NCI-H446 treated with DMSO at 0.1 percent for 48 hours (cell line): ENCODE measurements at regions not wholly inside any gene's neighbourhood (a gene's known extent, or its start where the extent isn't known, plus 50 kb on each side); places are given as distances from the start of the nearest gene placed in this dataset.
A peak's percentile ranks its signal among the peaks of the same experiment; 100 is the strongest.

Experiments used
- DNase-seq: peaks from one replicate; lab custom pipeline; 2025; lab: John Stamatoyannopoulos, UW

DNA sequence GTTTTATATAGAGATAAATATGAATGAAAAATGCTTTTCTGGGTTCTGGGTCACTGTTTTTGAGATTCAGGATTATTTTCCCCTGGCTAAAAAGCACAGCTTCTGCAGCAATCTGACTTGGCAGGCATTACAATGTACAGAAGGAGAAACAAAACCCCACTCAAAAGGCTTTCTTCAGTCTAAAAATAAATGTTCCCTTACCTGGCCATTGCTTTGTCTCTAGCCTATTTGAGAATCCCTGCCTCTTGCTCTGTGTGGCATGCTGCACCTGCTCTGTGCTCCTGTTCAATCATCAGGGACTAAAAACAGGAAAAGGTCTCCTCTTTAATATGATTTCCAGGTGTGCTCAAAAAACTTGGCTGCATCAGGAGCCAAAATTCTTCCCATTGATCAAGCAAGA is 187.4 kb upstream of the STAC start:
- DNase-seq: no peak

DNA sequence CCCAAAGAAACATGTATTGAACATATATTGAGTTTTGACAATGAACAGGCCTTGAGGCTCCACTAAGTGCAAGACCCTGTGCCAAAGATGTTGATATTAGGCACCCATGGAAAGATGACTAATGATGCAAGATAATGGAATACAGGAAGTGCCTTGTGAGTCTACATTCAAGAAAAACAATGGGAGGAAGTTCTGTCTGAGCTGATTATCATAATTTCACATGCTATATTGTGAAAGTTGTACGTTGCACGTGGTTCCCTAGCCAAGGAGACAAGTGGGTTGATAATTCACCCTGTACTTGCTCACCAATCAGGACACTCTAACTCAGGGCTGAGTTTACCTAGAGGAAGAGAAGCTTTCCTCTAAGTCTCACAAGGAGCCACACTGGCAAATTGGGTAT is 186.9 kb upstream of the STAC start:
- DNase-seq: no peak

DNA sequence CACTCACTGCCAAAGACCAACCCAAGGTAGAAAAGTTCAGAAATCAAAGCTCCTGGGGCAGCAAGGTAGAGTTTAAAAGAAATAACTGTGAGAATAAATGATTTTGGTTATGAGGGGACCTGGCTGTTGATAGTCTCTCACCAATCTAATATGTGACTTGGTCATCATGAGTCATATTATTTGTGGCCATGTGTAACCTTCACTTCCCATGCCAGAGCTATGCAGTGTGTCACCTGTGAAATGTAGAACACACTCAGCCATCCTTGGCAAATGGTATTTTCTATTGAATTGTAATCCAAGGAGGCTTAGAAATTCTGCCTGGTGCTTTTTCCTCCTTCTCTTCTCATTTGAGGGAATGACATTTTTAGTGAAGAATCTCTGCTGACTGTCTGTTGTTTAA is 184.2 kb upstream of the STAC start:
- no peak for DNase-seq

DNA sequence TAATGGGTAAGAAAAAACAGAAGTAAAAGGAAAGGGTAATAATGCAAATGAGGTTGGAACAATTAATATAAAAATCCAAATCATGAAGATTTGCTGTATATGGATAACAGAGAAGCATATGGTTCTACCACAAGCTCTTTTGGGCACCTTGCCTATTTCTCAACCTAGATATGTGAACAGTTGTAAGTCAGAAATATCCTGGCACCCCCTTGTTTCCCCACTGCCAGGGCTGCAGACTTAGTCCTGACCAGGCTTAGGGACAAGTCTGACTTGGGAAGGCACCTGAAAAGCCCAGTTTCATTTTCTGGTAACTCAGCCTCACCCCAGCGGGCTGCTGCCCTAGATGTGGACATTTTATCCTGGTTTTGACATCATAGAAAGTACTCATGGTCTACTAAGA is 183.2 kb upstream of the STAC start:
- DNase-seq: peak; percentile 3

DNA sequence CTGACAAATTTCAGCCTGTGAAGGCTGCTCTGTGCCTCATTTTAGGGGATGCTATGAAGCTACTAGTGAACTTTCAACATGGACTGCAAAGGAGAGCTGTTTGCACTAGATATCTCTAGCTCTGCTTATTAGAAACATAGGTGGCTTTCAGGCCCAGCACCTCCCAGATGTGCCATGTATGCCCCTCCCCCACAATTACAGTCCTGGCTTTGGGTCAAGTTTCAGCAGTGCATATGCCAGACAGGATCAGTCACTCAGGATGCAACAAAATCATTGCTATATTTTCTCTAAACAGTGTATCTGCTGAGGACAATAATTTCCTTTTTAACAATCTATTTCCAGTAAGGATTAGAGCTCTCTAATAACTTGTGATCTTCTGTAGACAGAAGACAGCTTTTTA is 178.8 kb upstream of the STAC start:
- no peak for DNase-seq

DNA sequence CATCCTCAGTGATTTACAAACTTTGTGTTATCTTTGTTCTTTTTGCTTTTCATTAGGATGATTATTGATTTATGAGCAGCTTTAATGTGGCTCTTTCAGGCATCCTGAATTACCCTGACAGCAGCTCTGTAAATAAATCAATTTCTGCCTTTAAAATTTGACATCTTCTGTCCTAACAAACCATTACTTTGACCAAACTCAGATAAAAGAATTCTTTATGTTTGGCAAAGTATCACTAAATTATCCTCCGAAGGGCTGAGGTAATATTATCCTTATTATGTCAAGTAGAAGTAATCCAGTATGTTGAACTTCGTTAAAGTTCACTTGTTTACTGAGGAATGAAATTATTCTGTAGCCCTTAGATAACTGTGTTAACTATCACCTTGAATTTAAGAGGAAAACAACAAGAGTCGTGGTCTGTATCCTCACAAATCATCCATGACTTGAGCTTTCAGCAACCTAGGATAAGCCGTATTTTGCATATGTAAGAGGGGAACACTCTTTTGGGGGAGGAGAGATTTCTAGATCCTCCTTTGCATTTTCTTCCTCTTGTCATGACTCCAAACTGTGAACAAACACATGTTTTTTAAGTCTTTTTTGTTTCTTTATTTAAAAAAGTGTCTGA is 173.2 kb upstream of the STAC start:
- DNase-seq: peak; percentile 31

DNA sequence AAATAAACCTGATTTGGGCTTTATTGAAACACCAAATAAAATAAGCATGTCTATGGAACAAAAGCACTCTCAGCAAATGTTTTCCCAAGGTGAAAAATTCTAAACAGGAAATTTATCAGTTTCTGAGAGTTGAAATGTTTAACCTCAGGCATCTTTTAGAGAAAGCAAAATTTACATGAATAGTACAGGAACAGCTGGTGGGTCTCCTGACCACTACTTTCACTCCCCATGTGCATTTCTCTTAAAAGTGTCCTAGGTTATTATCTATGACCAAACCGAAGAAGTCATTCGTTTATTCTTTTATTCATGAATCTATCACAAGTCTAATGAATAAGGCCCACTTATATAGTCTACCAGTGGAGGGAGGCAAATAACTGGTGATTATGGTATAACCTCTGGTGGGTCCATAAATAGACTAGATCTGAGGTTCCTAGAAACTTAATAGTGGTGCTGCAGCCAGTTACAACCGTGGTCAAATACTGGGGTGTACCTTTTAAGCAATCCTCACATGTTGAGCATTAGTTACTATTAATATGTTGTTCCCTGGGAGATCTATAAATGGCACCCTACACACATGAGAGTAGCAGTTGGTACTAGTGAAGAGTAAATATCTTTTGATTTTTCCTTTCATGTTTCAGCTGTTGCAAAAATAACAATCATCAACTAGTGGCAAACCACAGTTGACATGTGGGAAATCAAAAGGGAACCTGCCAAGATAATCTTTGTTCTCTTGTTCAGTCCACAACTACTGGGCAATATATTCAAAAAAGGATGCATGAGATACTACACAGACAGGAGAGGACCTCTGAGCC is 169.3 kb upstream of the STAC start:
- no peak for DNase-seq

DNA sequence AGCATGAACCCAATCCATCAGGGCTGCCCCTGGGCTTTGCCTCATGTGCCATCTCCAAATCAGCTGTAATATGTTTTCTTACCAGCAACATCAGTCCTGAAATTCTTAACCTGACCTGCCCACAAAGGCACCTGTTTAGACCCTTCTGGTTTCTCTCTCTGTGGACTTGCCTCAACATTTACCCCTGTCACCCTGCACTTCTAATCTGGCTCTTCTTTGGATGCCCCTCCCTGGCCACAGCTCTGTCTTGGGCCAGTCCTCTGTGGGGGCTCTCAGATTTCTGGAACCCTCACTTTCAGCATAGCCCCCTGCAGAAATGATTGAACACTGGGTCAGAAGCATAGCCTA is 168.7 kb upstream of the STAC start:
- no peak for DNase-seq

DNA sequence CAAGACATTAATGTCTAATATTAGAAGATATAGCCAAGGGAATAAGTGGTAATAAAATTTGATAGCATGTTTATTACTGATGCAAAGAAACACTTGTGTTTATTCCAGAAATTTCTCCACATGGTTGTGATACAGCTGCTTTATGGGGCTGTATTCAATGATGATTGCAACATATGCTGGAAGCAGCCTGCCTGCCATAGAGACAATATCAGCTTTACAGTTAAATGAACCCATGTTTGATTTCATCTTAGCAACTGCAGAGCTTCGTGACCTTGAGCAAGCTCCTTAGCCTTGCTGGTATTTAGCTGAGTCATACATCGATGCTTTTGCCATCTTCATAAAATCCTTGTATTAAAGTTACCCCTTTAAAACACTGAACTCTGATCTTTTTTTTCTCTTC is 168.1 kb upstream of the STAC start:
- peak; percentile 7 for DNase-seq

DNA sequence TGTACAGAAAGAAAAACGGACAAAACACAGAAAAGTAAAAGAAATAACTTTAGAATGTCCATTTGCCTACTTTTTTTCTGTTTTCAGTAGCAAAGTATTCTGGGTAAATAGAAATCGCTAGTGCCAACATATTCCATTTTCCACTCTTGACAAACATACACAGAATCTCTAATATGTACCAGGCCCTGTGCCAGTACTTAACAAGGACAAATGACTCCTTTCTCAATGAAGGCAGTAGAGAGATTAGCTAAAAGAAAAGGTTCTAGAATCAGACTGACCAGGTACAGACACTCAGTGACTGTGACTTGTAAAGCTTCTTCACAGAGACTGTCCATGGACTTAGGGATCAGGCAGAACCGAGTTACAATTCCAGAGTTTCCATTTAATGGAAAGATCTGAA is 165.8 kb upstream of the STAC start:
- DNase-seq: peak; percentile 25

DNA sequence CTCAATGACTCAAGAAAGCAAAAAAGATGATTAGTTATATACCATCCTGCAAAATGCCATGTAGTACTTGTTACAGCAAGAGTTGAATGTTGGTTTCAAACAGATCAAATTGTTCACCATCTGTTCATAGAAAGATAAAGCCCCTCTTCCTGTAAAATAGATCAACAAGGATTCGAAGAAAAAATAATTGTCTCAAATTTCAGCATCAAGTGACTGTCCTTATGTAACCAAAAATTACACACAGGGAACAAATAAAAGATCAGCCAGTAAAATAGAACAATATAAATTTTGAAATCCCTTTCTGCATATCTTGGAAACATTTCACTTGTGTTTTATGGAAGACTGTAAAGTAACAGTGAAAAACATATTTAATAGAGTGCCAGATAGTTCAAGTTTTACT is 165.1 kb upstream of the STAC start:
- DNase-seq: peak; percentile 20

DNA sequence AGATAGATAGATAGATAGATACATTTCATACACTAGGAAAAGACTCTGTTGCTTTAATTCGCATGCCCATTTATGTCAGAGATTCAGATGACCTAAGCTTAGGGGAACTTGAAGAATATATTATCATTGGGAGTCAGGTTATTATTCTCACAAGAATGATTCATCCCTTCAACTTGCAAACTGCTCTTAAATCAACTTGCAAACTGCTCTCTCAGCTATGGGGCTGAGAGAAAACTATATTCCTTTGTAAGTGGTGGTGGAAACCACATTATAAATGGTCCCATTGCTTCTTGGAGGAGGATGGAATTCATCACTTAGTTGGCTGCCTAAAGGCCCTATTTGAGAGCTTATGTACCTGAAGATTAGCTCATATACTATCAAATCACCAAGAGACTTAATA is 160.9 kb upstream of the STAC start:
- DNase-seq: no peak

DNA sequence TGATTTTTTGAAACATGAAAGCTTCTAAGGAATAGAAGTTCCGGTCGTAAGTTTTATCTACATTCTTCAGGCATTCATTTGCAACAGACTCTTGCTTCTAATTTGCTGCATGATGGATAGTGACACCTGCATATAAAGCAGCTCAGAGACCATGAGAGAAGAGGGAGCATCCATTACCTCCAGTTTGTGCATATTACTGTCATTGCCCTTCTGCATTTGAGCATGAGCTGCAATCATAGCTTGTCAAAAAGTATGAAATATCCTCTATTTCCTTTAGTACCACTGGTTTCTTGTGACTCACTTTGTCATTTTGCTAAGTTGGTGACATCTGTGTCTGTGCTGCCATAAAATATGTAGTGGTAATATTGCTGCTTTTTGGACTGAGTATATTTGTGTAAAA is 160.1 kb upstream of the STAC start:
- DNase-seq: no peak

DNA sequence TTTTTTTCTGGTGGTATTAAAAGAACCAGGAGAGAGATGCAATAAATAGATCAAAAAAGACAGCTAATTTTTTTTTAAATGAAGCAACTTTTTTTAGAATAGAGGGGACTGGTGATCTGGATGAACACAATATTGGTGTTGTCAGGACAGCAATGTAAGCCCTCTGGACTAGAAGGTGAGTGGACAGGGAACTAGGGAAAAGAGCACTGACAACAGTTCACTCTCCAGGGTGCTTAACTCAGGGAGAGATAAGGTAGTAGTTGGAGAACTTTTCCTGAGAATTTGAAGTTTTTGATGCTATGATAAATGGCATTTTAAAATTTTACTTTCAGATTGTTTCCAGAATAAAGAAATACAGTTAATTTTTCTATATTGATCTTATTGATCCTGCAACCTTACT is 158.3 kb upstream of the STAC start:
- DNase-seq: no peak

DNA sequence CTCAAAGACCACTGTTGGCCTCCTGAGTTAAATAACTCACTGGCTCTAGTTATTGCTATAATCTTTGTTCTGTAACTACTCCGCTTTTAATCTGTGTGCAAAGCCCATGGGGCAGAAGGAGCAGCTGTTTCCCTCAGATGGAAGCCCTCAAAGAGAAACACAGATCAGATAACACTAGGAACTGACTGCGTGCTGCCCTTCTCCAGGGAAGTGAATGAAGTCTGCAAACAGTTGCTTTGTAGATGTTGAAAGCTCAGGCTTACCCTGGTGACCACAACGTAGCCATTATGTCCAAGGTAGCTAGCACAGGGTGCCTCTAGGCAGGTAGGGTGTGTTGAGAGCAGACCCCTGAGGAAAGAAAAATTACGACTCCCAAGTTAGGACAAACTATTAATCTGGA is 152.3 kb upstream of the STAC start:
- no peak for DNase-seq

DNA sequence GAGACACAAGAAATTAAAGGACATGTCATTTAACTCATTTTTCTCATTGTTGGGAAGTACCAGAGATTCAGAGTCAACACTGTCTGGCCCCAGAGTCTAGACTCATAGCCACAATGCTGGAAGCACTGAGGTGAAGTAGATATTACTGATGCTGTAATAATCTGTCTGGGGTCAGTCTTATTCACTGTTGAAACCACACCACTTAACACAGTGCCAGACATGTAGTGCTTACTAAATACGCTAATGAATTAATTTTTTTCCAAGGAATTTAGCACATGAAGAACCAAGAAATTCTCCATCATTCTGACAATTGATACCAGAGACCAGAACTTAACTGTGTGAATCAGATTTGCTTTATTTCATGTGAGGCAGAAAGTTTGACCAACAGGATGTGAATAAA is 150.8 kb upstream of the STAC start:
- DNase-seq: no peak

DNA sequence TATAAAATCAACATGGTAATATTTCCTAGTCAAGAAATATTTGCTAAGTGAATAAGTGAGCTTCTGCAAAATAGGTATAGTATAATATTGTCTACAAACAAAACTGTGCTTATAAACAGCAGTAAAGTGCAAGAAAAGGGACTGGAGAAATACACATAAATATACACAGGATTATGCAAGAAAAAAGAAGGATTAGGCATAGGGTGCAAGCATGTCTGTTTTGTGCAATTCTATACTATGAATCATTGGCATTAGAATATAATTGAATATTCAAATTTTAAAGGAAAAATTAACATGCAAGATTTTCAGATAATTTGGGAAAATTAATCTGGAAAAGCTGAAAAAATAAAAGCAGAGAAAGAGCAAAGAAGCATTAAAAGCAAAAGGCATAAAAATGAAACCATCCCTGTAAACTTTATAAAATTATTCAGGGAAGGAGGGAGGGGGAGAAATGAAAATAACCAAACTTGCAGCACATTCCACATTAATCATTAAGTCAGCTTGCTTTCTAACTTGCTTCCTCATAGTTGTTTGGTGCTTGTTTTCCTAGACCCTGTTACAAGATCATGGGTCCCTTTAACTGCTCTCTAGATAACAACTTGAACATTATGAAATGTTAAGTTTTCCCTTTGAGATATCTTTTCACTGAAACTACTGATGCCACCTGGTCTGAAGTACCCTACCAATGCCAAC is 147.4 kb upstream of the STAC start:
- DNase-seq: no peak

DNA sequence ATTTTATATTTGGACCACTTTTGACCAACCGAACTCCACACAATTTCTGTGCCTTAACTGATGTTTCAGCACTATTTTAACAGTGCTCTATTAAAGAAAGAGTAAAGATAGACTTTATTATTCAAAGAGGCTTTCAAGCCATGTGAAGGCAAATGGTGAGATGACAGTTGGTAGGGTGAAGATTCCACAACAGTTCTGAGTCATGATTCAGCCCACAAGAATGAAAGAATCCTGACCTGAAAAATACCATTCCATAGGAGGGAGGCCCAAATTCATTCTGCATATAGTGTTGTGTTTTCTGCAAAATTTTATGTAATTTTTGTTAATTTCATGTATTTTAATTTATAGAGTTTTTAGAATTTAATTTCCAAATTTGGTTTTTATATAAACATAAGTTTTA is 135.6 kb upstream of the STAC start:
- DNase-seq: no peak

DNA sequence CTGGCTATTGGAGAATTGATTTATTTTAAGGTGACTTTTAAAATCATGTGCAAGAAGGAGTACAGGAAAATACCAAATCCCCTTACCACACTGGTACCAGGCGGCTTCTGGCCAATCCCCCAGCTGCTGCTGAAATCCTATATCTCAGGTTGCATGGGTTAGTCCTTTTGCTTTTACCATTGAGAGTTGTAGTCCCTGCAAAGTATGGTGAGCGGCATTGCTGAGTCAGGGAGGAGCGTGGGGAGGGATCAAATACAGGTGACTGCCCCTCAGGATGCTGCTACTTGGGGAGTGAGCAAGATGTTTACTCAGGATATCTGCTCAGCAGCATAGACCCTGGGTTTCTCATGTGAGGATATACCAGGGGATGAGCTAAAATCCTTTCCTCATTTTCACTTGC is 131.9 kb upstream of the STAC start:
- DNase-seq: no peak

DNA sequence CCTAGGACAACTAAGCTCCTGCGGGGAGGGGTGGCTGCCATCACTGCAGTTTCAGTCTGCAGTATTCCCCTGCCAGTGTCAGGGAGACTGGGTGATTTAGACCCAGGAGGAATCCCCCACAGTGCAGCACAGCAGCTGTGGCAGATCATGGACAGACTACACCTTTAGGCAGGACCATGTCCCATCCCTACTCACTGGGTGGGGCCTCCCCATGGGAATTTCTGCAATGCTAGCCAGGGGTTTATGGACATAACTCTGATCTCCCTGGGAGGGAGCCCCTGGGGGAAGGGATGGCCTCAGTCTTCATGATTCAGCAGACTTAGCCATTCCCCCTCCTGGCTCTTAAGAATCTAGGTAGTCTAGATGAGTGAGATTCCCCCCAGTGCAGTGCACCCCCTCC is 130.1 kb upstream of the STAC start:
- DNase-seq: no peak

DNA sequence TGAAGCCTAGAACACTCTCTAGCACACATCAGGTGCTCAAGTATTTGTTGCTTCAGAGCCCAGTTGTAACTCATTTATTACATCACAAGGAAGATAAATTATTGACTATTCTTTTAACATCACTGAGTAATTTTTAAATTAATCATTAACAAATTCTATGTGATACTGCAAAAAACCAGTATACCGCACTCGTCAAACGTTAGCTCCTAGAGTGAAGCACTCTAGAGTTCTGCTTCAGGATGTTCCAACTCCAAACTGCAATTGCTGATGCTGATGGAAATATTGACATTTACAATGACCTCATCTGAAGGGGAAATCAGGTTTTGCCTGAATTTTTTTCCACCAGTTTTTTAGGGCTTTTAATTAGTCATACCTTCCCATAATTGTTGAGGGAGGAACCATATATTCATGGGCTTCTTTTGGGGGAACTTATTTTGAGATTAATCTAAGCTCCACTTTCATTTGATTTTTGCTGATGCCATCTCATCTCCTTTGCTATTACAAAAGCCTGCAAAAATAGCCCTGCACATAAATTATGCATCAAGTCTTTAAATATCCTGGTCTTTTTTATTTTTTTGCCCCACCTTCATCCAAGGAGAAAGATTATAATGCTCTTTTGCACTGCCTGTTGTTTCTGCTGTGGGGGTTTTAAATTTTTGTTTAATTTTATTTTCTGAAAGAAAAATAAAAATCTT is 123.0 kb upstream of the STAC start:
- DNase-seq: no peak

DNA sequence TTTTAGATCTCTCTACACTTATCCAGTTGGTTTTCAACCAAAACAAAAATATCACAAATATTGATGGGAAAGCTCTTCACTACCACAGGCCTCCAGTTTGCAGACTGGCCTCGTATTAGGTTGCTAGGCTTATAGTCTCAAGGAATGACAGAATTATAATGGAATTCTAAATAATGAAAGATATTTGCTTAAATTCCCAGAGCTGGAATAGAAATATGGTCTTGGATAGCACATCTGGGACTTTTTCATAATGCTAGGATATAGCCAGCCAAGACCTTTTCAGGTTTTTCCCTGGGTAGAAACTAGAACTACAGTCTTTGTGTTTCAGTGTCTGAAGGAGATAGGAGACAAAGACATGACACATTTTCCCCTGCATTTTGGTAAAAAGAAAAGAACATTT is 121.9 kb upstream of the STAC start:
- no peak for DNase-seq

DNA sequence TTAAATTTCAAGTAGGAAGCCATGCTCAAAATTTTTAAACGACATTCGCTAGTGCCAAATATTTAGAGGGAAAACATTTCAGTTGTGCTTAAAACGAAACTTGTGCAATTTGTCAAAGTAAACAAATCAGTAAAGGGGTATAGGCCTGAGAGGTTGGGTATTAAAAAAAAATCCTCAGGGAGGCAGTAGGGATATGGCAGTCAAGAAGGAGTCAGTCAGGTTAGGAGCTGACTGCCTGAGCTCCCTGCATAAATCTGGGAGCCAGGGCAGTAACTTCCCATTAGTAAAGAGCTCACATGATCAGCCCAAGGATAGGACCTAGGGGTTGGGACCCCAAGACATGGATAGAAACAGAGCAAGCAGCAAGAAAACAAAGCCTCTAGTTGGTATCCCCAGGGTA is 120.7 kb upstream of the STAC start:
- DNase-seq: no peak
